ENCODE measurements at regions not wholly inside any gene's neighbourhood (a gene's known extent, or its start where the extent isn't known, plus 50 kb on each side); places are given as distances from the start of the nearest gene placed in this dataset.

- in situ Hi-C loops (cut with MboI) (no loop called here), intact Hi-C loops (cut with micrococcal nuclease; ENCODE audit: unreplicated experiment) (no loop called here)
- ChIA-PET POLR2A (no interaction called here), CTCF (no interaction called here), RAD21 (ENCODE audit: unreplicated experiment) (no interaction called here), SMC1A (ENCODE audit: uncharacterized antibody, unreplicated experiment) (no interaction called here)
- no peaks in the 10 kb centered on the region for H3K9me3 ChIP-seq (replicated peaks; ENCODE audit: control insufficient read depth, insufficient read depth, low read length)
- BruUV-seq (replicated peaks), result no TSS peak
- no peak for DNase-seq (ENCODE audit: low read depth, low spot score)
- FAIRE-seq, result no peak
- H4K20me1 ChIP-seq (ENCODE audit: control insufficient read depth, insufficient read depth), result no peaks in the 10 kb centered on the region
- no peak overlapping the region for H3K27ac ChIP-seq (ENCODE audit: control insufficient read depth, insufficient read depth)
- H3K79me2 ChIP-seq (ENCODE audit: control insufficient read depth, insufficient read depth, low read length), result no peaks in the 10 kb centered on the region
- H3K36me3 ChIP-seq (ENCODE audit: control insufficient read depth in 2 of 2, insufficient read depth in 2 of 2, low read length in 1 of 2), result no peaks in the 10 kb centered on the region
- no peaks in the 10 kb centered on the region for H3K27me3 ChIP-seq (replicated peaks in 1 of 2; ENCODE audit: control insufficient read depth in 2 of 2, insufficient read depth in 2 of 2, low read length in 1 of 2)
- no peak overlapping the region for H3K4me3 ChIP-seq
- H3K4me1 ChIP-seq (ENCODE audit: control insufficient read depth, insufficient read depth, low read length), result no peaks in the 10 kb centered on the region
- no peak overlapping the region for H3K4me2 ChIP-seq (ENCODE audit: control insufficient read depth, insufficient read depth)
- H2AFZ ChIP-seq (ENCODE audit: control insufficient read depth, low read depth, low read length), result no peak overlapping the region
- no peak for TF ChIP-seq CBX3 (IDR thresholded peaks at IDR 0.05; ENCODE audit: borderline replicate concordance, low read depth)
- TF ChIP-seq SMAD5 (IDR thresholded peaks at IDR 0.05; ENCODE audit: low read depth), result no peak
- TF ChIP-seq, protein P1, sequence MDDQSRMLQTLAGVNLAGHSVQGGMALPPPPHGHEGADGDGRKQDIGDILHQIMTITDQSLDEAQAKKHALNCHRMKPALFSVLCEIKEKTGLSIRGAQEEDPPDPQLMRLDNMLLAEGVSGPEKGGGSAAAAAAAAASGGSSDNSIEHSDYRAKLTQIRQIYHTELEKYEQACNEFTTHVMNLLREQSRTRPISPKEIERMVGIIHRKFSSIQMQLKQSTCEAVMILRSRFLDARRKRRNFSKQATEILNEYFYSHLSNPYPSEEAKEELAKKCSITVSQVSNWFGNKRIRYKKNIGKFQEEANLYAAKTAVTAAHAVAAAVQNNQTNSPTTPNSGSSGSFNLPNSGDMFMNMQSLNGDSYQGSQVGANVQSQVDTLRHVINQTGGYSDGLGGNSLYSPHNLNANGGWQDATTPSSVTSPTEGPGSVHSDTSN (IDR thresholded peaks at IDR 0.05; ENCODE audit: insufficient replicate concordance, low read depth, low read length), result no peak
- no peak for TF ChIP-seq RCOR1 (conservative IDR thresholded peaks at IDR 0.05; ENCODE audit: low read depth, low read length)
- TF ChIP-seq BRCA1 (IDR thresholded peaks at IDR 0.05; ENCODE audit: low read depth, low read length), result no peak
- TF ChIP-seq EP300 (IDR thresholded peaks at IDR 0.05; ENCODE audit: borderline replicate concordance in 1 of 2, control insufficient read depth in 1 of 2, low read depth in 2 of 2, low read length in 2 of 2), result no peak
- TF ChIP-seq BHLHE40 (IDR thresholded peaks at IDR 0.05; ENCODE audit: borderline replicate concordance in 1 of 2, low read depth in 2 of 2, low read length in 1 of 2), result no peak
- WGBS (ENCODE audit: insufficient coverage, insufficient replicate concordance, low lambda C conversion rate, missing lambda C conversion rate), result 38% methylated on average over 3 of the region's 3 CpGs
- H3K9ac ChIP-seq (ENCODE audit: control insufficient read depth, insufficient read depth, low read length), result no peak overlapping the region
- ATAC-seq, result no peak
Observed at GRCh38 chr18:73551211-73551610, 596.4 kb downstream of the FBXO15 start.

GRCh38 chr18:73549236-73549635 lies 598.4 kb downstream of the FBXO15 start:
- in situ Hi-C loops (cut with MboI) (no loop called here), intact Hi-C loops (cut with micrococcal nuclease; ENCODE audit: unreplicated experiment) (no loop called here)
- ChIA-PET RAD21 (ENCODE audit: unreplicated experiment) (no interaction called here), CTCF (no interaction called here), SMC1A (ENCODE audit: uncharacterized antibody, unreplicated experiment) (no interaction called here), POLR2A (no interaction called here)
- ATAC-seq, result no peak
- Histone ChIP-seq H3K27ac (ENCODE audit: control insufficient read depth, insufficient read depth) (no peak overlapping the region), H3K36me3 (ENCODE audit: control insufficient read depth in 2 of 2, insufficient read depth in 2 of 2, low read length in 1 of 2) (no peaks in the 10 kb centered on the region), H3K4me3 (no peak overlapping the region), H3K9me3 (replicated peaks; ENCODE audit: control insufficient read depth, insufficient read depth, low read length) (no peaks in the 10 kb centered on the region), H3K9ac (ENCODE audit: control insufficient read depth, insufficient read depth, low read length) (no peak overlapping the region), H3K4me2 (ENCODE audit: control insufficient read depth, insufficient read depth) (no peak overlapping the region), H4K20me1 (ENCODE audit: control insufficient read depth, insufficient read depth) (no peaks in the 10 kb centered on the region), H3K27me3 (replicated peaks in 1 of 2; ENCODE audit: control insufficient read depth in 2 of 2, insufficient read depth in 2 of 2, low read length in 1 of 2) (no peaks in the 10 kb centered on the region), H2AFZ (ENCODE audit: control insufficient read depth, low read depth, low read length) (no peak overlapping the region), H3K4me1 (ENCODE audit: control insufficient read depth, insufficient read depth, low read length) (no peaks in the 10 kb centered on the region), H3K79me2 (ENCODE audit: control insufficient read depth, insufficient read depth, low read length) (no peaks in the 10 kb centered on the region)
- no peak for TF ChIP-seq PAX5 (IDR thresholded peaks at IDR 0.05; ENCODE audit: borderline replicate concordance, low read depth, low read length)
- TF ChIP-seq NR2F1 (conservative IDR thresholded peaks at IDR 0.05), result no peak
- no peak for TF ChIP-seq ZNF24 (IDR thresholded peaks at IDR 0.05)
- TF ChIP-seq, protein P2, sequence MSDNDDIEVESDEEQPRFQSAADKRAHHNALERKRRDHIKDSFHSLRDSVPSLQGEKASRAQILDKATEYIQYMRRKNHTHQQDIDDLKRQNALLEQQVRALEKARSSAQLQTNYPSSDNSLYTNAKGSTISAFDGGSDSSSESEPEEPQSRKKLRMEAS (IDR thresholded peaks at IDR 0.05; ENCODE audit: low read depth, low read length), result no peak
- no peak for TF ChIP-seq ZNF274 (IDR thresholded peaks at IDR 0.05; ENCODE audit: insufficient read depth, insufficient read length)
- no peak for TF ChIP-seq RCOR1 (conservative IDR thresholded peaks at IDR 0.05; ENCODE audit: low read depth, low read length)
- TF ChIP-seq ZBED1 (IDR thresholded peaks at IDR 0.05; ENCODE audit: borderline replicate concordance), result no peak
- TF ChIP-seq STAT3 (IDR thresholded peaks at IDR 0.05; ENCODE audit: low read depth, low read length), result no peak
- no peak for TF ChIP-seq RBBP5 (conservative IDR thresholded peaks at IDR 0.05)
- no peak for TF ChIP-seq ESRRA (IDR thresholded peaks at IDR 0.05; ENCODE audit: low read length)
- no peak for TF ChIP-seq JUND (IDR thresholded peaks at IDR 0.05; ENCODE audit: low read depth, low read length)
- TF ChIP-seq RAD51 (IDR thresholded peaks at IDR 0.05), result no peak
- TF ChIP-seq SREBF2 (IDR thresholded peaks at IDR 0.05; ENCODE audit: low read length), result no peak
- TF ChIP-seq ASH2L (IDR thresholded peaks at IDR 0.05; ENCODE audit: borderline replicate concordance, low read depth), result no peak
- no peak for FAIRE-seq
- WGBS (ENCODE audit: insufficient coverage, insufficient replicate concordance, low lambda C conversion rate, missing lambda C conversion rate), result 21% methylated on average over 5 of the region's 5 CpGs
- no TSS peak for BruUV-seq (replicated peaks)
- no peak for DNase-seq (ENCODE audit: low read depth, low spot score)
